Liver (tissue), 3 donors: ENCODE measurements at regions not wholly inside any gene's neighbourhood (a gene's known extent, or its start where the extent isn't known, plus 50 kb on each side); places are given as distances from the start of the nearest gene placed in this dataset.

Experiments used
- CTCF ChIP-seq: fragments of 150-350 bp; IDR thresholded peaks from 2 replicates; pipeline ENCODE4 v1.5.1; 2017; ENCODE audit warnings: improper control_type of control experiment, low read depth, low read length; ENCODE audit not compliant: missing input control
- EGR1 ChIP-seq, 2 donors: IDR thresholded peaks; 2 replicates each; pipeline ENCODE4 v1.6.1; 2016 to 2018; ENCODE audit warnings: antibody characterized with exemption in 2 of 2, low read depth in 2 of 2
- HNF4A ChIP-seq, 2 donors: conservative IDR thresholded peaks; 2 replicates each; pipeline ENCODE4 v1.6.1; 2016; ENCODE audit warnings: antibody characterized with exemption in 2 of 2, mild to moderate bottlenecking in 2 of 2
- REST ChIP-seq: IDR thresholded peaks from 2 replicates; pipeline ENCODE4 v1.6.1; 2016; ENCODE audit warnings: antibody characterized with exemption, mild to moderate bottlenecking
- RXRA ChIP-seq, 2 donors: IDR thresholded peaks; 2 replicates each; pipeline ENCODE4 v1.6.1; 2017 to 2018; ENCODE audit warnings: antibody characterized with exemption in 2 of 2, mild to moderate bottlenecking in 1 of 2
- TF ChIP-seq, protein P1 (sequence below): IDR thresholded peaks from 2 replicates; pipeline ENCODE4 v1.6.1; 2016; ENCODE audit warnings: antibody characterized with exemption
- donor health status: healthy.
- donor health status: healthy.

- TF ChIP-seq CTCF (no peak), EGR1 (IDR thresholded peaks at IDR 0.05; ENCODE audit: low read depth in 2 of 2) (no peak), REST (no peak), RXRA (IDR thresholded peaks at IDR 0.05) (no peak), HNF4A (conservative IDR thresholded peaks at IDR 0.05) (no peak)
- TF ChIP-seq, protein P1, sequence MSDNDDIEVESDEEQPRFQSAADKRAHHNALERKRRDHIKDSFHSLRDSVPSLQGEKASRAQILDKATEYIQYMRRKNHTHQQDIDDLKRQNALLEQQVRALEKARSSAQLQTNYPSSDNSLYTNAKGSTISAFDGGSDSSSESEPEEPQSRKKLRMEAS: no peak
Measured at GRCh38 chr2:217349251-217349650, 489.4 kb upstream of the TNP1 start.
